ENCODE measurements at regions not wholly inside any gene's neighbourhood (a gene's known extent, or its start where the extent isn't known, plus 50 kb on each side); places are given as distances from the start of the nearest gene placed in this dataset.

- TF ChIP-seq POLR2AphosphoS5 (IDR thresholded peaks at IDR 0.05; ENCODE audit: low read depth, low read length) (no peak), CTCF (IDR thresholded peaks at IDR 0.05) (no peak), RAD21 (IDR thresholded peaks at IDR 0.05; ENCODE audit: low read length) (no peak), RCOR1 (IDR thresholded peaks at IDR 0.05; ENCODE audit: low read length) (no peak), MAX (IDR thresholded peaks at IDR 0.05; ENCODE audit: low read depth) (no peak), ELF1 (IDR thresholded peaks at IDR 0.05) (no peak), RFX5 (IDR thresholded peaks at IDR 0.05; ENCODE audit: low read length) (no peak), SMC3 (IDR thresholded peaks at IDR 0.05; ENCODE audit: low read depth, low read length) (no peak), USF2 (IDR thresholded peaks at IDR 0.05; ENCODE audit: borderline replicate concordance, low read depth, low read length) (no peak), EZH2phosphoT487 (IDR thresholded peaks at IDR 0.05; ENCODE audit: borderline replicate concordance, low read depth) (no peak)
Observed at GRCh38 chr5:99386406-99387077, 457.7 kb upstream of the CHD1 start.

Data from SK-N-SH (cell line).